GM19468 (cell line): ENCODE measurements at regions not wholly inside any gene's neighbourhood (a gene's known extent, or its start where the extent isn't known, plus 50 kb on each side); places are given as distances from the start of the nearest gene placed in this dataset.
A peak's percentile ranks its signal among the peaks of the same experiment; 100 is the strongest.

Source experiments
- ATAC-seq: cut with Tn5 transposase; IDR thresholded peaks from one replicate; pipeline ENCODE4 v1.9.1; 2021; ENCODE audit warnings: mild to moderate bottlenecking, moderate library complexity, moderate number of reproducible peaks; ENCODE audit not compliant: unreplicated experiment; ENCODE audit errors: extremely low read depth

DNA sequence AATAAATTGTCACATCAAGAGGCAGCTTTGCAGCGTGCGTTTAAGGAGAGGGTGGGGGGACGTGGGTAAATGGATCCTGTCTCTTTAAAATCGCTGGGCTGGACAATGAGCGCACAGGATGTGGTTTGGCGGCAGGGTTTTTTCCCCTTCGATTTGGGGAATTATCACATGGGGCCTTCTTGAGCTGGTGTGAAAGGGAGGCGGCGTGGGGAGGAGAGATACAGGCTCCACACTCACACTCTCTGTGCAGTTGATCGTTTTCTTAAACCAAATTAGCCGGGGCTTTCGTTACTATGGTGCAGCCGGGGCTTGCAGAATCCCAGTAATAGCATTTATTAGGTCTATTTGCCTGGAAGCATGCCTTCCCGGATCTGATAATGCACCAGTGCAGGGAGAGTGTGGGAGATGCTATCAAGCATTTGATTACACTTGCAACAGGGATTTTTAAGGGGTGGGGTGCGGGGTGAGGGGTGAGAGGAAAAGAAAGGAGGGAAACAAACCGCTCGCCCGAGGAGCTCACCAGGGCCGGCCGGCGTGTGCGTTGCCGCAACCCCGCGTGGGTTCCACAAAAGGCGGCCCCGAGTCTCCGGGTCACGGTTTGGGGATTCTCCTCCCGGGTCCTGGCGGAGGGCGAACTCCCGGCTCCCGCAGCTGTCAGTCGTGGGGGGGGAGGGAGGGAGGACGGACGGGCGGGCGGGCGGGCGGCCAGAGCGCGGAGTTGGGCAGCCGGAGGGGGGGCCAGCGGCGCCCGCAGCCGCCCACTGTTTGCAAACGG lies 58.8 kb upstream of the GSE1 start:
- ATAC-seq = peak; percentile 22

DNA sequence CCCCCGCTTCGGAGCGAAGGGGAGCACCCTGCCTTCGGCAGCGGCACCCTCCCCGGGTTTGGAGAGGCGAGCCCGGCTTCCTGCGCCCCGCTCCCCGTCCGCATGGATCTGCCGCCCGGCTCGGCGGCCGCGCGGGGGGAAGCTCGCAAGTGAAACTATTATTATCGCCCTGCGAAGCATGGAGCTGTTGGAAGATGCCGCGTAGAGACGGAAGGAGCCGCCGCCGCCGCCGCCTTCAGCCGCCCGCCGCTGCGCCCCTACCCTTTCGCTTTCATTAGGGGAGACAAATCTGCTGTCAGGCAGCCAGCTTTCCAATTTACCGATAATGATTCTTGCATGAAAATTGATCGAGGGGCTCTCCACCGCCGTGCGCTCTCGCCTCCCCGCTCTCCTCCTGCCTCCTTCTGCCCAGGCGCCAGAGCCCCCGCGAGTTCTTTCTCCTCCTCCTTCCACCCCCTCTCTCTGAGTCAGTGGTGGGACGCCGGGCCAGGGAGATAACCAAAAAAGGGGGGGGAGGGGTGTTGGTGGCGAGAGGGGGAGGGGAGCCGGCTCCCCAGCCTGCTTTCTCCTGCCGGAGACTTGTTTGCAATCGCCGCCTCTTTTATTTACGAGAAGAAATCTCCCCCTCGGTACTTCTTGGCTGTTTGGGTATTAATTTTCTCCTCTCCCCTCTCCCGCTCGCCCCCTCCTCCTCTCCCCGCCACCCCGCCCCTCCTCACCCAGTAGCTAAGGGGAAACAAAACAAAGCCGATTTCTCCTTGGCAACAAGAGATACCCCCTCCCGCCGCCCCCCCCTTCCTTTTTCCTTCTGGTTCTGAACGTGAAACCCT lies 58.0 kb upstream of the GSE1 start:
- no peak for ATAC-seq

DNA sequence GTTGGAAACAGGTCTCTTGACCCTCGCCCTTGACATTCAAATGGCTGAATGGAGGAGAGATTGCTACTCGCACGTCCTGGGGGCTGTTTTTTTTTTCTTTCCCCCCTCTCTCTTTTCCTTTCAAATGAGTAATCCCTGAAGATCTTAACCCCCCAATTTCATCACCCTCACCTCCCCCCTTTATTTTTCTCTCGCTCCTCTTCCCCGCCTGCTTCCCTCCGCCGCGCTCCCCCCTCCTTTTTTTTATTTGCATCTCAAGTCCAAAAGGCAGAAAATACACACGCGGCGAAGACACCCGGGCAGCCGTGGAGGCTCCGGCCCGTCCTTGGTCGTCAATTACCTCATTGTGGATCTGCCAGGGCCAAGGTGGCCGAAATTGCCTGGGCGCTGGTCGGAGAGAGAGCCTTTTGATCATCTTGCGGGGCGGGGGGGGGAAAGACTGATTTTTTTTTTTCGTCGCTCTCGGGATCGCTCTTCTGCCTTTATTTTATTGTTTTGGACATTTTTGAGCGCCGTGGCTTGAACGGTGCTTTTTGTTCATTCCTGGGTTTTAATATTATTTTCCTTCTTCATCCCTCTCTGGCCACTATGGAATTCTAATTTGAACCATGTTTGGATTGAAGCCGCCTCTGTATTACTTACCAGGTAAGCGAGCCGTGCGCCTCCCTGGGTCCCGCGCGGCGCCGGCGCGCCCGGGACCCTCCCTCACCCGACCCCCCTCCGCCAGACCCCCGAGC lies 57.2 kb upstream of the GSE1 start:
- no peak for ATAC-seq

GRCh38 chr16:85556456-85557082 lies 56.6 kb upstream of the GSE1 start:
- ATAC-seq = no peak

- no peak for ATAC-seq
These were observed 55.8 kb upstream of the GSE1 start for GRCh38 chr16:85557083-85557970.

GRCh38 chr16:85557971-85558657 lies 55.0 kb upstream of the GSE1 start:
- ATAC-seq = no peak

DNA sequence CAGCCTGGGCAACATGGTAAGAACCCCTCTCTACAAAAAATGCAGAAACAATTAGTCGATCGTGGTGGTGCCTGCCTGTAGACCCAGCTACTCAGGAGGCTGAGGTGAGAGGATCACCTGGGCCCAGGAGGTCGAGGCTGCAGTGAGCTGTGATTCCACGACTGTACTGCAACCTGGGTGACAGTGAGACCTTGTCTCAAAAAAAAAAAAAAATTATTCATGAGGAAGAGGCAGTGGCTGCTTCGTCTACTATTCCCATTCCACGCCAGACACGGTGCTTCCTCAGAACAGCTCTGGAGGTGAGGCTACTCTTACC lies 52.2 kb upstream of the GSE1 start:
- no peak for ATAC-seq

DNA sequence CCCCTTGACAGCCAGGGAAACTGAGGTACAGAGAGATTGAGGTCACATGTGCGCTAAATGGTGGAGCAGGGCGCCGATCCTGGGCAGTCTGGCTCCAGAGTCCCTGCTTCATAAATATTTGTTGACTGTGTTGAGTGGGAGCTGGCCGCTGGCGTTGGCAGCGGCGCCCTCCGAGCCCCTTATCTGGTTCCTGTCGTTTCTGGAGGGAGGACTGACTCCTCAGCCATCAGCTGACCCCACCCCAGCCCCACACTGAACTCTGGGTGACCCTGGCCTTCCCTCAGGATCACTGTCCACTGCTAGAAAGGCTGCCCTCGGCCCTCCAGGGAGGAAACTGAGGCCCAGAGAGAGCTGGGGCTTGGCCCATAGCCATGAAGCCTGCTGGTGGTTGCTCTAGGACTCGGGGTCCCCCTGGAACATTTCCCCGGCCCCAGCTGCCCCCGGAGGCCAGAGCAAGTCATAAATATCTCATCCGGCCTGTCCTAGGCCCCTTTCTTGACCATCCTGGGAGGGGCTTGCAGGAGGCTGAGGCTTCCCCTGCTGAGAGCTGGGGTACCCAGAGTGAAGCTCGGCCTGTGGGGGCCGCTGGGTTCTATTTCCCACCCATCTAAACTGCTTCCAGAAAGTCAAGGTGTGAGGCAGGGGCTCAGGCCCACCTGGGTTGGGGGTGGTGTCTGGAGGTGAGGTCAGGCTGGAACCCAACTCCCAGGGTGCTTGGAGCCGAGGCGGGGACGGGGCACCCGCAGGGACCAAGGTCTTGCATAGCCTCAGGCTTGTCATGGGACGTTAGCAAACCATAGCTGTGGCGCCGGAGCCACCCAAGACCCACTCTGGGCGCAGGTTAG lies 51.7 kb upstream of the GSE1 start:
- ATAC-seq = no peak

- ATAC-seq = no peak
These were observed 50.9 kb upstream of the GSE1 start for GRCh38 chr16:85562093-85562786.

- ATAC-seq = no peak
These were observed 50.1 kb upstream of the GSE1 start for GRCh38 chr16:85563034-85563433.
